Mammary epithelial cell (primary cell): ENCODE measurements at regions not wholly inside any gene's neighbourhood (a gene's known extent, or its start where the extent isn't known, plus 50 kb on each side); places are given as distances from the start of the nearest gene placed in this dataset.
"Not testable (repeated sequence)": the region's sequence is repeated elsewhere in the genome, so short reads cannot be mapped to it uniquely, and the experiment has no call there.

Source experiments
- CTCF ChIP-seq, 2 donors: IDR thresholded peaks in 1 of 2; conservative IDR thresholded peaks in 1 of 2; 2 replicates each; pipeline ENCODE4 v1.5.1; 2011 to 2012; ENCODE audit warnings: inconsistent platforms in 2 of 2, low read length in 2 of 2, mild to moderate bottlenecking in 2 of 2, control low read depth in 1 of 2, low read depth in 1 of 2; ENCODE audit not compliant: insufficient read depth in 1 of 2; ENCODE audit errors: extremely low read depth in 1 of 2
- EZH2 ChIP-seq: IDR thresholded peaks from 2 replicates; pipeline ENCODE4 v1.6.1; 2012; ENCODE audit warnings: low read length, inconsistent platforms, borderline replicate concordance

DNA sequence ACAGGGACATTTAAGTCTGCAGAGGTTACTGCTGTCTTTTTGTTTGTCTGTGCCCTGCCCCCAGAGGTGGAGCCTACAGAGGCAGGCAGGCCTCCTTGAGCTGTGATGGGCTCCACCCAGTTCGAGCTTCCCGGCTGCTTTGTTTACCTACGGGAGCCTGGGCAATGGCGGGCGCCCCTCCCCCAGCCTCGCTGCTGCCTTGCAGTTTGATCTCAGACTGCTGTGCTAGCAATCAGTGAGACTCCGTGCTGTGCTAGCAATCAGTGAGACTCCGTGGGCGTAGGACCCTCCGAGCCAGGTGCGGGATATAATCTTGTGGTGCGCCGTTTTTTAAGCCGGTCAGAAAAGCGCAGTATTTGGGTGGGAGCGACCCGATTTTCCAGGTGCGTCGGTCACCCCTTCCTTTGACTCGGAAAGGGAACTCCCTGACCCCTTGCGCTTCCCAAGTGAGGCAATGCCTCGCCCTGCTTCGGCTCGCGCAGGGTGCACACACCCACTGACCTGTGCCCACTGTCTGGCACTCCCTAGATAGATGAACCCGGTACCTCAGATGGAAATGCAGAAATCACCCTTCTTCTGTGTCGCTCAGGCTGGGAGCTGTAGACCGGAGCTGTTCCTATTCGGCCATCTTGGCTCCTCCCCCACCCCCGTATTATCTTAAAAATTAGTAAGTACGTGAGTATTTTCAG lies 81.0 kb upstream of the NOVA1 start:
- TF ChIP-seq CTCF (conservative IDR thresholded peaks at IDR 0.05 in 1 of 2, IDR thresholded peaks at IDR 0.05 in 1 of 2; ENCODE audit: extremely low read depth in 1 of 2, insufficient read depth in 1 of 2, low read depth in 1 of 2, low read length in 2 of 2); EZH2: not testable (repeated sequence)
